ENCODE measurements at regions not wholly inside any gene's neighbourhood (a gene's known extent, or its start where the extent isn't known, plus 50 kb on each side); places are given as distances from the start of the nearest gene placed in this dataset.

- TF ChIP-seq POLR2A (IDR thresholded peaks at IDR 0.05; ENCODE audit: low read depth, low read length): no peak
- no peak for TF ChIP-seq EZH2 (IDR thresholded peaks at IDR 0.05; ENCODE audit: borderline replicate concordance, low read depth, low read length, severe bottlenecking)
- TF ChIP-seq, protein P1, sequence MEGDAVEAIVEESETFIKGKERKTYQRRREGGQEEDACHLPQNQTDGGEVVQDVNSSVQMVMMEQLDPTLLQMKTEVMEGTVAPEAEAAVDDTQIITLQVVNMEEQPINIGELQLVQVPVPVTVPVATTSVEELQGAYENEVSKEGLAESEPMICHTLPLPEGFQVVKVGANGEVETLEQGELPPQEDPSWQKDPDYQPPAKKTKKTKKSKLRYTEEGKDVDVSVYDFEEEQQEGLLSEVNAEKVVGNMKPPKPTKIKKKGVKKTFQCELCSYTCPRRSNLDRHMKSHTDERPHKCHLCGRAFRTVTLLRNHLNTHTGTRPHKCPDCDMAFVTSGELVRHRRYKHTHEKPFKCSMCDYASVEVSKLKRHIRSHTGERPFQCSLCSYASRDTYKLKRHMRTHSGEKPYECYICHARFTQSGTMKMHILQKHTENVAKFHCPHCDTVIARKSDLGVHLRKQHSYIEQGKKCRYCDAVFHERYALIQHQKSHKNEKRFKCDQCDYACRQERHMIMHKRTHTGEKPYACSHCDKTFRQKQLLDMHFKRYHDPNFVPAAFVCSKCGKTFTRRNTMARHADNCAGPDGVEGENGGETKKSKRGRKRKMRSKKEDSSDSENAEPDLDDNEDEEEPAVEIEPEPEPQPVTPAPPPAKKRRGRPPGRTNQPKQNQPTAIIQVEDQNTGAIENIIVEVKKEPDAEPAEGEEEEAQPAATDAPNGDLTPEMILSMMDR (IDR thresholded peaks at IDR 0.05; ENCODE audit: extremely low read depth in 1 of 2, insufficient read depth in 1 of 2, low read depth in 1 of 2, low read length in 2 of 2): no peak
- TF ChIP-seq, protein P2, sequence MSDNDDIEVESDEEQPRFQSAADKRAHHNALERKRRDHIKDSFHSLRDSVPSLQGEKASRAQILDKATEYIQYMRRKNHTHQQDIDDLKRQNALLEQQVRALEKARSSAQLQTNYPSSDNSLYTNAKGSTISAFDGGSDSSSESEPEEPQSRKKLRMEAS (IDR thresholded peaks at IDR 0.05; ENCODE audit: insufficient read depth, insufficient read length): no peak
- no peak for TF ChIP-seq MYC (IDR thresholded peaks at IDR 0.05; ENCODE audit: low read depth, low read length)
- TF ChIP-seq FOS (IDR thresholded peaks at IDR 0.05; ENCODE audit: borderline replicate concordance, insufficient read depth, low read length): no peak
- TF ChIP-seq GATA2 (IDR thresholded peaks at IDR 0.05; ENCODE audit: insufficient read depth, insufficient read length, low read depth, low read length): no peak
- no peak for TF ChIP-seq JUN (IDR thresholded peaks at IDR 0.05; ENCODE audit: borderline replicate concordance, insufficient read depth, insufficient read length, low read depth)
These were observed 1087.9 kb upstream of the NUDT12 start for GRCh38 chr5:104650313-104651055.

Data from endothelial cell of umbilical vein (primary cell).